KMS-11 (cell line): ENCODE measurements at regions not wholly inside any gene's neighbourhood (a gene's known extent, or its start where the extent isn't known, plus 50 kb on each side); places are given as distances from the start of the nearest gene placed in this dataset.

Experiments used
- H2AFZ ChIP-seq: fragments of 200-600 bp; sonication (generic); 2 replicates; pipeline ENCODE4 v1.6.1; 2016; ENCODE audit warnings: antibody characterized with exemption, mixed run types, low read depth
- H3K27ac ChIP-seq: fragments of 200-600 bp; sonication (generic); 2 replicates; pipeline ENCODE4 v1.6.1; 2016; ENCODE audit warnings: mild to moderate bottlenecking, mixed run types
- H3K27me3 ChIP-seq: fragments of 200-600 bp; sonication (generic); 2 replicates; pipeline ENCODE4 v1.6.1; 2017; ENCODE audit warnings: mild to moderate bottlenecking, low read depth, mixed run types, moderate library complexity; ENCODE audit not compliant: insufficient read depth
- H3K36me3 ChIP-seq: fragments of 200-600 bp; sonication (generic); 2 replicates; pipeline ENCODE4 v1.6.1; 2017; ENCODE audit warnings: mild to moderate bottlenecking, mixed run types; ENCODE audit not compliant: insufficient read depth
- H3K4me1 ChIP-seq: fragments of 200-600 bp; sonication (generic); 2 replicates; pipeline ENCODE4 v1.6.1; 2016; ENCODE audit warnings: mild to moderate bottlenecking, low read depth, mixed run types; ENCODE audit not compliant: poor library complexity, severe bottlenecking
- H3K4me2 ChIP-seq: fragments of 200-600 bp; sonication (generic); 2 replicates; pipeline ENCODE4 v1.7.0; 2016; ENCODE audit warnings: mild to moderate bottlenecking, mixed run types
- H3K4me3 ChIP-seq: fragments of 200-600 bp; sonication (generic); IDR thresholded peaks from 2 replicates; pipeline ENCODE4 v1.6.1; 2017; ENCODE audit warnings: low read depth, low read length, mixed read lengths; ENCODE audit not compliant: insufficient read depth
- H3K79me2 ChIP-seq: fragments of 200-600 bp; sonication (generic); 2 replicates; pipeline ENCODE4 v1.6.1; 2016; ENCODE audit warnings: low read depth, mixed run types; ENCODE audit not compliant: insufficient read depth
- H3K9ac ChIP-seq: fragments of 200-600 bp; sonication (generic); 2 replicates; pipeline ENCODE4 v1.6.1; 2016; ENCODE audit warnings: mild to moderate bottlenecking, mixed run types
- H4K20me1 ChIP-seq: fragments of 200-600 bp; sonication (generic); 2 replicates; pipeline ENCODE4 v1.6.1; 2016; ENCODE audit warnings: mild to moderate bottlenecking, mixed run types; ENCODE audit not compliant: insufficient read depth
- CTCF ChIP-seq: fragments of 200-600 bp; sonication (generic); conservative IDR thresholded peaks from 2 replicates; pipeline ENCODE4 v1.6.1; 2017; ENCODE audit warnings: low read depth, mild to moderate bottlenecking, antibody characterized with exemption, low read length, moderate library complexity, mixed read lengths

DNA sequence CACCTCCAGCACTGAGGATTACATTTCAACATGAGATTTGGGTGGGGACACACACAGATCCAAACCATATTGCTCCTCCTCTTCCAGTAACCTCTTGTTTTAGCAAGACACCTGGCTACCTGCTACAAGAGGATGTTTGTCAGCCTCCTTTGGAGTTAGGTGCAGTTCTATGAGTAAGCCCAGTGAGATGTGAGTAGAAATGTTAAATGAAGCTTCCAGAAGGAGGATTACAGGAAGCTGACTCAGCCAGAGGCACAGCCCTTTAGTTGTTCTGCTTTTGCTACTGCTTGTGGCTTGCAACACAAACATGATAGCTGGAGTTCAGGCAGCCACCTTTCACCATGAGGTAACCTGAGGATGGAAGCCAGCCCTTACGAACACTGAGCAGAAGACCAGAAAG is 382.7 kb upstream of the RNF32 start:
- H4K20me1 ChIP-seq = no peaks in the 10 kb centered on the region
- H3K27me3 ChIP-seq = no peaks in the 10 kb centered on the region
- H3K79me2 ChIP-seq = no peaks in the 10 kb centered on the region
- H3K4me3 ChIP-seq = no peak overlapping the region
- H3K9ac ChIP-seq = no peak overlapping the region
- TF ChIP-seq CTCF = no peak
- H3K36me3 ChIP-seq = no peaks in the 10 kb centered on the region
- no peak overlapping the region for H3K4me2 ChIP-seq
- H2AFZ ChIP-seq = no peak overlapping the region
- no peak overlapping the region for H3K27ac ChIP-seq
- no peaks in the 10 kb centered on the region for H3K4me1 ChIP-seq

GRCh38 chr7:156255635-156256034 is 384.9 kb upstream of the RNF32 start:
- no peak overlapping the region for H3K4me2 ChIP-seq
- H3K9ac ChIP-seq = no peak overlapping the region
- no peaks in the 10 kb centered on the region for H3K36me3 ChIP-seq
- TF ChIP-seq CTCF = no peak
- H4K20me1 ChIP-seq = no peaks in the 10 kb centered on the region
- no peak overlapping the region for H3K4me3 ChIP-seq
- no peaks in the 10 kb centered on the region for H3K27me3 ChIP-seq
- no peak overlapping the region for H2AFZ ChIP-seq
- no peaks in the 10 kb centered on the region for H3K4me1 ChIP-seq
- no peaks in the 10 kb centered on the region for H3K79me2 ChIP-seq
- H3K27ac ChIP-seq = no peak overlapping the region

DNA sequence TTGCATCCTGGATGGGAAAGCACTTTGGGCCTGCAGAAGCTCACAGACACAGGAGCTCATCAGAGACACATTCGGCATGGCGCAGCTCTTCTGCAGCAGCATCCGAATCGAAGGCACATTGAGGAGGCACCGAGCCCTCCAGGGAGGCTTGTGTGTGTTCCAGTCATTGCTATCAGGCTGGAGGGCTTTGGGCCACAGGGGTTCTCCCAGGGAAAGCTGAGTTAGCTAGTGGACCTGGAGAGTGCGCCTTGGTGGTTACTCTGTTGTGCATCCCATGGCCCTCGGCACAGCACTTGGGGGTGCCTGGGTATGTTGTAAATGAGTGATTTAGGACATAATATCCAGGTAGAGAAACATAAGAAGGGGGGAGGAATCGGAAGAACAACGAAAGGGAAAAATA is 388.7 kb upstream of the RNF32 start:
- H3K4me3 ChIP-seq = no peak overlapping the region
- H3K36me3 ChIP-seq = no peaks in the 10 kb centered on the region
- no peak overlapping the region for H3K4me2 ChIP-seq
- H3K27ac ChIP-seq = no peak overlapping the region
- no peaks in the 10 kb centered on the region for H4K20me1 ChIP-seq
- no peaks in the 10 kb centered on the region for H3K27me3 ChIP-seq
- no peak for TF ChIP-seq CTCF
- H3K79me2 ChIP-seq = no peaks in the 10 kb centered on the region
- no peaks in the 10 kb centered on the region for H3K4me1 ChIP-seq
- no peak overlapping the region for H3K9ac ChIP-seq
- no peak overlapping the region for H2AFZ ChIP-seq

DNA sequence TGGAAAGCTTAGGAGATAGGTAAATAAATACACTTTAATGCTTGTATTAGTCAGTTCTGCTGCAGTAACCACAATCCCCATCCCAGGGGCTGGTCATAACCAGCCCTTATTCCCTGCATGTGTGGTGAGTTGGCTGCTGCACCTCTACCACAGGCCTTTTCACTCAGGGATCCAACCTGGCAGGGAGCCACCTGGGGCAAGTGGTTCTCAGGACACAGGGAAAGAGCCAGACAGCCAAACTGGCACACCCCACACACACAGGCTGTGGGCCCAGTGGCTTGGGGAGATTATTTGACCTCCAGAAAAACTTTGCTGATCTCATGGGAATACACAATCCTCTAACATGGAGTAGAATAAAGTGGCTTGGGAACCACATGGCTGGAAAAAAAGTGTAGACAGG is 400.0 kb upstream of the RNF32 start:
- Histone ChIP-seq H2AFZ (no peak overlapping the region), H3K4me2 (no peak overlapping the region), H3K4me3 (no peak overlapping the region), H3K79me2 (no peaks in the 10 kb centered on the region), H3K9ac (no peak overlapping the region), H3K4me1 (no peaks in the 10 kb centered on the region), H3K27me3 (no peaks in the 10 kb centered on the region), H3K36me3 (no peaks in the 10 kb centered on the region), H3K27ac (no peak overlapping the region), H4K20me1 (no peaks in the 10 kb centered on the region)
- no peak for TF ChIP-seq CTCF
